GM21529 (cell line): ENCODE measurements at regions not wholly inside any gene's neighbourhood (a gene's known extent, or its start where the extent isn't known, plus 50 kb on each side); places are given as distances from the start of the nearest gene placed in this dataset.
"Not testable (repeated sequence)": the region's sequence is repeated elsewhere in the genome, so short reads cannot be mapped to it uniquely, and the experiment has no call there.

Experiments
- ATAC-seq: cut with Tn5 transposase; IDR thresholded peaks from one replicate; pipeline ENCODE4 v1.9.1; 2021; ENCODE audit not compliant: unreplicated experiment

- no peak for ATAC-seq
These were observed 100.3 kb upstream of the SIRPG start for GRCh38 chr20:1757606-1758512.

GRCh38 chr20:1757072-1757471 lies 99.5 kb upstream of the SIRPG start:
- ATAC-seq: no peak

GRCh38 chr20:1754749-1755148 lies 97.2 kb upstream of the SIRPG start:
- no peak for ATAC-seq

- ATAC-seq: no peak
These were observed 96.7 kb upstream of the SIRPG start for GRCh38 chr20:1754306-1754705.

GRCh38 chr20:1752045-1752444 lies 94.5 kb upstream of the SIRPG start:
- ATAC-seq: no peak

GRCh38 chr20:1748777-1749176 lies 91.2 kb upstream of the SIRPG start:
- no peak for ATAC-seq

GRCh38 chr20:1747953-1748577 lies 90.5 kb upstream of the SIRPG start:
- ATAC-seq: no peak

- ATAC-seq: not testable (repeated sequence)
These were observed 84.5 kb upstream of the SIRPG start for GRCh38 chr20:1742049-1742434.

- ATAC-seq: no peak
These were observed 83.9 kb upstream of the SIRPG start for GRCh38 chr20:1741309-1742048.

GRCh38 chr20:1737134-1737533 lies 79.6 kb upstream of the SIRPG start:
- no peak for ATAC-seq

- ATAC-seq: no peak
These were observed 78.0 kb upstream of the SIRPG start for GRCh38 chr20:1735417-1736089.

- no peak for ATAC-seq
These were observed 76.8 kb upstream of the SIRPG start for GRCh38 chr20:1734269-1734858.

GRCh38 chr20:1731828-1732375 lies 74.3 kb upstream of the SIRPG start:
- not testable (repeated sequence) for ATAC-seq

- not testable (repeated sequence) for ATAC-seq
These were observed 73.6 kb upstream of the SIRPG start for GRCh38 chr20:1730981-1731711.

- ATAC-seq: not testable (repeated sequence)
These were observed 69.7 kb upstream of the SIRPG start for GRCh38 chr20:1727303-1727702.

GRCh38 chr20:1724901-1725300 lies 67.3 kb upstream of the SIRPG start:
- ATAC-seq: no peak

GRCh38 chr20:1722513-1723050 lies 65.0 kb upstream of the SIRPG start:
- no peak for ATAC-seq

- ATAC-seq: no peak
These were observed 64.3 kb upstream of the SIRPG start for GRCh38 chr20:1721687-1722512.
